NT2/D1 (cell line): ENCODE measurements at regions not wholly inside any gene's neighbourhood (a gene's known extent, or its start where the extent isn't known, plus 50 kb on each side); places are given as distances from the start of the nearest gene placed in this dataset.

ENCODE experiments used
- SUZ12 ChIP-seq: IDR thresholded peaks from 2 replicates; pipeline ENCODE4 v1.6.1; 2011; ENCODE audit not compliant: insufficient read length, insufficient read depth; ENCODE audit errors: extremely low read depth
- YY1 ChIP-seq: IDR thresholded peaks from 2 replicates; pipeline ENCODE4 v1.6.1; 2011; ENCODE audit not compliant: insufficient read length, insufficient read depth

GRCh38 chr1:172948457-172948856 is 102.3 kb downstream of the TNFSF18 start:
- TF ChIP-seq YY1 (no peak), SUZ12 (no peak)
